Astrocyte (in vitro differentiated cells and primary cell): ENCODE measurements at regions not wholly inside any gene's neighbourhood (a gene's known extent, or its start where the extent isn't known, plus 50 kb on each side); places are given as distances from the start of the nearest gene placed in this dataset.

Experiments
- DNase-seq: peaks from one replicate; pipeline ENCODE4 v3.0.0-alpha.2; 2010; ENCODE audit warnings: low read depth
- FAIRE-seq: peaks from 2 replicates; lab custom pipeline; 2011; peaks lifted over from hg19 to GRCh38; lab: Jason Lieb, UNC
- H2AFZ ChIP-seq: 2 replicates; pipeline ENCODE4 v1.6.0; 2012; ENCODE audit warnings: low read depth, low read length, inconsistent platforms
- H3K27ac ChIP-seq: 2 replicates; pipeline ENCODE4 v1.5.1; 2011; ENCODE audit warnings: low read depth, low read length, inconsistent platforms
- H3K27me3 ChIP-seq: 2 replicates; pipeline ENCODE4 v1.6.0; 2011; ENCODE audit warnings: low read length, inconsistent platforms; ENCODE audit not compliant: insufficient read depth
- H3K36me3 ChIP-seq: 2 replicates; pipeline ENCODE4 v1.5.1; 2011; ENCODE audit warnings: low read length, inconsistent platforms; ENCODE audit not compliant: insufficient read depth
- H3K4me1 ChIP-seq: 2 replicates; pipeline ENCODE4 v1.5.1; 2011; ENCODE audit warnings: low read length, inconsistent platforms; ENCODE audit not compliant: insufficient read depth
- H3K4me2 ChIP-seq: 2 replicates; pipeline ENCODE4 v1.6.0; 2012; ENCODE audit warnings: low read length, inconsistent platforms
- H3K4me3 ChIP-seq: 2 replicates; pipeline ENCODE4 v1.5.1; 2011; ENCODE audit warnings: low read depth, mild to moderate bottlenecking, low read length, inconsistent platforms; ENCODE audit not compliant: insufficient read depth
- H3K79me2 ChIP-seq: 2 replicates; pipeline ENCODE4 v1.6.0; 2012; ENCODE audit warnings: mild to moderate bottlenecking, low read length, inconsistent platforms; ENCODE audit not compliant: insufficient read depth
- H3K9ac ChIP-seq: 2 replicates; pipeline ENCODE4 v1.6.0; 2012; ENCODE audit warnings: mild to moderate bottlenecking, low read length, inconsistent platforms
- H3K9me3 ChIP-seq: 2 replicates; pipeline ENCODE4 v1.5.1; 2012; ENCODE audit warnings: low read depth, mild to moderate bottlenecking, low read length, inconsistent platforms; ENCODE audit not compliant: insufficient read depth
- H4K20me1 ChIP-seq: 2 replicates; pipeline ENCODE4 v1.6.0; 2012; ENCODE audit warnings: low read length, inconsistent platforms; ENCODE audit not compliant: insufficient read depth
- H3K27ac Mint-ChIP-seq: one replicate; pipeline ENCODE4 v1.8.0; 2021; ENCODE audit warnings: mild to moderate bottlenecking, mixed read lengths; ENCODE audit not compliant: unreplicated experiment
- H3K27me3 Mint-ChIP-seq: one replicate; pipeline ENCODE4 v1.8.0; 2021; ENCODE audit warnings: low read depth, mixed read lengths; ENCODE audit not compliant: unreplicated experiment
- H3K36me3 Mint-ChIP-seq: one replicate; pipeline ENCODE4 v1.8.0; 2021; ENCODE audit warnings: low read depth, mixed read lengths; ENCODE audit not compliant: unreplicated experiment
- H3K4me1 Mint-ChIP-seq: one replicate; pipeline ENCODE4 v1.8.0; 2021; ENCODE audit warnings: low read depth, mixed read lengths; ENCODE audit not compliant: unreplicated experiment
- H3K4me3 Mint-ChIP-seq: one replicate; pipeline ENCODE4 v1.8.0; 2021; ENCODE audit warnings: mild to moderate bottlenecking, moderate library complexity, mixed read lengths; ENCODE audit not compliant: unreplicated experiment
- H3K9me3 Mint-ChIP-seq: one replicate; pipeline ENCODE4 v1.8.0; 2021; ENCODE audit warnings: mild to moderate bottlenecking, mixed read lengths; ENCODE audit not compliant: unreplicated experiment
- CTCF ChIP-seq: IDR thresholded peaks from 2 replicates; pipeline ENCODE4 v1.5.1; 2011; ENCODE audit warnings: low read depth, mild to moderate bottlenecking, inconsistent platforms, low read length, moderate library complexity; ENCODE audit not compliant: insufficient read depth
- EZH2 ChIP-seq: IDR thresholded peaks from 2 replicates; pipeline ENCODE4 v1.6.1; 2012; ENCODE audit warnings: mild to moderate bottlenecking, low read length, inconsistent platforms; ENCODE audit not compliant: insufficient read depth

- H3K9me3 ChIP-seq, result no peaks in the 10 kb centered on the region
- no peaks in the 10 kb centered on the region for H3K4me1 Mint-ChIP-seq
- peak; percentile 9 for FAIRE-seq
- H3K4me3 Mint-ChIP-seq, result no peak overlapping the region
- H3K36me3 ChIP-seq, result no peaks in the 10 kb centered on the region
- no peak for DNase-seq
- no peak overlapping the region for H3K27ac ChIP-seq
- no peaks in the 10 kb centered on the region for H4K20me1 ChIP-seq
- no peak overlapping the region for H3K4me3 ChIP-seq
- H2AFZ ChIP-seq, result no peak overlapping the region
- H3K9me3 Mint-ChIP-seq, result no peaks in the 10 kb centered on the region
- TF ChIP-seq EZH2 (no peak), CTCF (no peak)
- H3K79me2 ChIP-seq, result no peaks in the 10 kb centered on the region
- H3K27ac Mint-ChIP-seq, result no peak overlapping the region
- H3K27me3 Mint-ChIP-seq, result no peaks in the 10 kb centered on the region
- no peaks in the 10 kb centered on the region for H3K36me3 Mint-ChIP-seq
- H3K4me1 ChIP-seq, result peaks cover 14% of the 10 kb centered on the region
- no peaks in the 10 kb centered on the region for H3K27me3 ChIP-seq
- H3K9ac ChIP-seq, result no peak overlapping the region
- H3K4me2 ChIP-seq, result no peak overlapping the region
Observed at GRCh38 chr6:82025271-82025670, 222.3 kb downstream of the IBTK start.

- Histone ChIP-seq H3K4me2 (peak overlapping the region; percentile 46), H3K79me2 (no peaks in the 10 kb centered on the region), H3K4me3 (no peak overlapping the region), H3K9ac (no peak overlapping the region), H2AFZ (no peak overlapping the region), H3K36me3 (no peaks in the 10 kb centered on the region), H3K27me3 (no peaks in the 10 kb centered on the region), H4K20me1 (no peaks in the 10 kb centered on the region), H3K27ac (peak overlapping the region; percentile 30), H3K4me1 (peaks cover 14% of the 10 kb centered on the region), H3K9me3 (no peaks in the 10 kb centered on the region)
- peak; percentile 87 for FAIRE-seq
- DNase-seq, result peak; percentile 80
- H3K27ac Mint-ChIP-seq, result no peak overlapping the region
- TF ChIP-seq CTCF (no peak), EZH2 (no peak)
- no peaks in the 10 kb centered on the region for H3K27me3 Mint-ChIP-seq
- no peaks in the 10 kb centered on the region for H3K36me3 Mint-ChIP-seq
- no peaks in the 10 kb centered on the region for H3K9me3 Mint-ChIP-seq
- H3K4me1 Mint-ChIP-seq, result no peaks in the 10 kb centered on the region
- no peak overlapping the region for H3K4me3 Mint-ChIP-seq
Observed at GRCh38 chr6:82022614-82023129, 224.9 kb downstream of the IBTK start.

- Mint-ChIP-seq H3K4me3 (no peak overlapping the region), H3K36me3 (no peaks in the 10 kb centered on the region), H3K4me1 (peaks cover 17% of the 10 kb centered on the region), H3K27ac (no peak overlapping the region), H3K9me3 (no peaks in the 10 kb centered on the region), H3K27me3 (no peaks in the 10 kb centered on the region)
- DNase-seq, result no peak
- H3K4me1 ChIP-seq, result peaks cover 37% of the 10 kb centered on the region
- FAIRE-seq, result no peak
- H3K9ac ChIP-seq, result no peak overlapping the region
- H3K9me3 ChIP-seq, result no peaks in the 10 kb centered on the region
- H3K27ac ChIP-seq, result no peak overlapping the region
- TF ChIP-seq CTCF (no peak), EZH2 (no peak)
- no peak overlapping the region for H3K4me3 ChIP-seq
- H3K4me2 ChIP-seq, result no peak overlapping the region
- no peak overlapping the region for H2AFZ ChIP-seq
- H3K79me2 ChIP-seq, result no peaks in the 10 kb centered on the region
- no peaks in the 10 kb centered on the region for H3K27me3 ChIP-seq
- no peaks in the 10 kb centered on the region for H4K20me1 ChIP-seq
- no peaks in the 10 kb centered on the region for H3K36me3 ChIP-seq
Observed at GRCh38 chr6:82017773-82018172, 229.8 kb downstream of the IBTK start.
